OCI-M1 (cell line): ENCODE measurements at regions not wholly inside any gene's neighbourhood (a gene's known extent, or its start where the extent isn't known, plus 50 kb on each side); places are given as distances from the start of the nearest gene placed in this dataset.
A peak's percentile ranks its signal among the peaks of the same experiment; 100 is the strongest.

Experiments
- DNase-seq: peaks from one replicate; lab custom pipeline; 2025; lab: John Stamatoyannopoulos, UW

GRCh38 chr4:141921293-141921692 is 284.9 kb downstream of the IL15 start:
- DNase-seq: no peak

DNA sequence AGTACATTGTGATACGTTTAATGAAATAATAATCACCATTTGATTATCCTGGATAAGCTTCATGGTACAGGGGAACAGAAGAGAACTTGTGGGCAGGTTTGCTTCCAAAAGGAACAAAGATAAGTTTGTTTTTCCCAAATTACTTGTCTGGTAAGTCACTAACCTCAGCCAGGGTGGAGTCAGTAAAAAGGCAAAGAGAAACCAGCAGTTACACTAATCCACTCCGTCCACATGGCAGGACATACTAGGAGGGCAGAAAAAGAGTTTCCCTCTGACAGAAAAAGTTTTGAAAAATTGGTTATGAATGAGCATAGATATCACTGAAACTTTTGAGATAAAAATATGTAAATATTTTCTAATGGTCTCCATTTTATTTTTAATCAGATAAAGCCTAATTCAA is 285.9 kb downstream of the IL15 start:
- peak; percentile 28 for DNase-seq

DNA sequence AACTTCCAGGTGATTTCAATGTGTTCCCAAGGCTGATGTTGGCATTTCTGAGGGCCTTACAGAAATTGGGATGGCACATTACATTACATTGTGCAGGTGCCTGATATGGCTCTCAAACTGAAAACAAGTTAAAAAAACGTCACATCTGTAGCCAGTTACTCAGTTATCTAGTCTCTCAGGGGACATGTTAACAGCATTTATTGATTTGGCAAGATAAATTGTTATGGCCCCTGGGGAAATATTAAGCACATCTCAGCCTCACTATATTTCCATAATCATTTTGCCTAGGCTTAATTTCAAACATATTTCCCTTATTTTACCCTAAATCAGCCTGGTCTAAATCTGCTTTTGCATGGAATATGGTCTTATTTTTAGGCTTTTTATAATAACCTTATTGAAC is 290.0 kb downstream of the IL15 start:
- DNase-seq: no peak

DNA sequence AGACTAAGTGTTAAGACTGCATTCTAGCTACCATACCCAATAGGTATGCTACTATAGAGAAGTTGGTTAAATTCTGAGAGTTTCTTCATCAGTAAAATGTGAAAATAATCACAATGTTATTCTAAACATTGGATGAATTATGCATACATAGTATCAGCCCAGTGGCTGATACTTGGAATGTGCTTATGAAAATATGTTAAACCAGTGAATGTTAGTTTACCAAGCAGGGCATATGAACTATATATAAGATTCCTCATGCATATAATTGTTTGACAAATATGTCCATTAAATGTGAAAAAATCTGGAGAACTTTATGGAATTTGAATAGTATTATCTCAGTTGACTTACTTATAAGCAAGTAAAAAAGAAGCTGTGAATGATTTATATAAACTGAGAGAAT is 296.1 kb downstream of the IL15 start:
- DNase-seq: no peak

DNA sequence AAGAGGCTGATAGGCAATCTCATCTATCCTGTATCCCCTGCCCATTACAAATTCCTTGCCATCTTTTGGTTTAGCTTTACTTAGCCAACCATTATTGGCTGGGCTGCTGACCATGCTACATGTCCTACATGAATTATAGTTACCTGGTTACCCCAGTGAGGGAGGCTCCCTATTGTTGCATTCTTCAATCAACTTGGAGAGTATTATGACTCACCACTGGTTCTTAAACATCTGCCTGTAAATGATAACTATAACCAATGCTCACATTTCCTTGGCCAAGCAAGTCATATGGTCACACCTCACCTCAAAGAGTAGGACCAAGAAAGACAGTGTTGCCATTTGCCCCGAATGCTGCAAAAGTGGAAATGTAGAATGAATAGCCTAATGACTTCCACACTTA is 297.6 kb downstream of the IL15 start:
- no peak for DNase-seq

DNA sequence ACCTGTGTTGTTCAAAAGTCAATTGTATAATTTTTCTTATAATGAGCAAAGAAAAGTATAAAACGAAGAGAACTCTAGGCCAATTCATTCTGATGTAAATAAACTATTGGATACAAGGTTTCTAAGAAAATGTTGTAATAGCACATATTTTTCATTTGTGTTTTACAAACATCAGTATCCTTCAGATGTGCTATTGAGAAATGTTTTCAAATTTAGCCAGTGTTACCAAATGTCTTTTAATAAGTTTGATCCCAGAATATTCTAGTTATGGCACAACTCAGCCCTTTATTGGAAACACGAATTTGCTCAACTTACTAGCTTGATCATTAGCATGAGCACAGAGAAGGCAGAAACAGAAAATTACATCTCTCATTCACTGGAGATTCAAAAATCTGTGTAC is 319.3 kb downstream of the IL15 start:
- DNase-seq: no peak

- no peak for DNase-seq
Observed at GRCh38 chr4:141957416-141957815, 321.0 kb downstream of the IL15 start.

GRCh38 chr4:141962486-141962885 is 326.1 kb downstream of the IL15 start:
- DNase-seq: no peak

GRCh38 chr4:141971869-141972268 is 335.5 kb downstream of the IL15 start:
- peak; percentile 52 for DNase-seq

GRCh38 chr4:141972950-141973349 is 336.6 kb downstream of the IL15 start:
- DNase-seq: no peak
